ENCODE measurements at regions not wholly inside any gene's neighbourhood (a gene's known extent, or its start where the extent isn't known, plus 50 kb on each side); places are given as distances from the start of the nearest gene placed in this dataset.
A peak's percentile ranks its signal among the peaks of the same experiment; 100 is the strongest.

GRCh38 chr6:54991761-54992330, 145.3 kb downstream of the FAM83B start:
- TF ChIP-seq CTCF (IDR thresholded peaks at IDR 0.05; ENCODE audit: low read depth, low read length), result no peak
- H3K4me3 ChIP-seq (ENCODE audit: low read depth, low read length), result no peak overlapping the region

GRCh38 chr6:54992789-54993188, 146.2 kb downstream of the FAM83B start:
- no peak overlapping the region for H3K4me3 ChIP-seq (ENCODE audit: low read depth, low read length)
- TF ChIP-seq CTCF (IDR thresholded peaks at IDR 0.05; ENCODE audit: low read depth, low read length), result peak; percentile 17; the same call in 1 of the 2 replicates

- TF ChIP-seq CTCF (IDR thresholded peaks at IDR 0.05; ENCODE audit: low read depth, low read length), result no peak
- no peak overlapping the region for H3K4me3 ChIP-seq (ENCODE audit: low read depth, low read length)
These were observed 146.7 kb downstream of the FAM83B start for GRCh38 chr6:54993294-54993693.

GRCh38 chr6:54993948-54994347, 147.4 kb downstream of the FAM83B start:
- no peak overlapping the region for H3K4me3 ChIP-seq (ENCODE audit: low read depth, low read length)
- no peak for TF ChIP-seq CTCF (IDR thresholded peaks at IDR 0.05; ENCODE audit: low read depth, low read length)

- H3K4me3 ChIP-seq (ENCODE audit: low read depth, low read length), result no peak overlapping the region
- TF ChIP-seq CTCF (IDR thresholded peaks at IDR 0.05; ENCODE audit: low read depth, low read length), result no peak
These were observed 152.0 kb downstream of the FAM83B start for GRCh38 chr6:54998576-54998975.

- TF ChIP-seq CTCF (IDR thresholded peaks at IDR 0.05; ENCODE audit: low read depth, low read length), result no peak
- no peak overlapping the region for H3K4me3 ChIP-seq (ENCODE audit: low read depth, low read length)
These were observed 157.3 kb downstream of the FAM83B start for GRCh38 chr6:55003719-55004430.

GRCh38 chr6:55009131-55009530, 162.6 kb downstream of the FAM83B start:
- no peak for TF ChIP-seq CTCF (IDR thresholded peaks at IDR 0.05; ENCODE audit: low read depth, low read length)
- no peak overlapping the region for H3K4me3 ChIP-seq (ENCODE audit: low read depth, low read length)
